Activated T-cell treated with anti-CD3 and anti-CD28 coated beads for 24 hours (primary cell): ENCODE measurements at regions not wholly inside any gene's neighbourhood (a gene's known extent, or its start where the extent isn't known, plus 50 kb on each side); places are given as distances from the start of the nearest gene placed in this dataset.
A peak's percentile ranks its signal among the peaks of the same experiment; 100 is the strongest.
"Not testable (repeated sequence)": the region's sequence is repeated elsewhere in the genome, so short reads cannot be mapped to it uniquely, and the experiment has no call there.

ENCODE experiments used
- DNase-seq: peaks from one replicate; pipeline ENCODE4 v3.0.0-alpha.2; 2020; ENCODE audit warnings: low read depth

DNA sequence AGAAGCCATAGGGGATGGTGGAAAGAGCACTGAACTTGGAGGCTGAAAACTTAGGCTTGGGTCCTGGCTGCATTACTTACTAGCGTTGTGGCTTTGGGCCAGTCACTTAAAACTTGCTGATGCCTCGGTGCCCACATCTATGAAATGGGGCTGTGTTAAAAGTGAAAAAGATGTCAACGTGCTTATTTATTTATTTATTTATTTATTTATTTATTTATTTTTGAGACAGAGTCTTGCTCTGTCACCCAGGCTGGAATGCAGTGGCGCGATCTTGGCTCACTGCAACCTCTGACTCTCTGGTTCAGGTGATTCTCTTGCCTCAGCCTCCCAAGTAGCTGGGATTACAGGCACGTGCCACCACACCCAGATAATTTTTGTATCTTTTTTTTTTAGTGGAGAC is 94.3 kb downstream of the MRM1 start:
- not testable (repeated sequence) for DNase-seq

DNA sequence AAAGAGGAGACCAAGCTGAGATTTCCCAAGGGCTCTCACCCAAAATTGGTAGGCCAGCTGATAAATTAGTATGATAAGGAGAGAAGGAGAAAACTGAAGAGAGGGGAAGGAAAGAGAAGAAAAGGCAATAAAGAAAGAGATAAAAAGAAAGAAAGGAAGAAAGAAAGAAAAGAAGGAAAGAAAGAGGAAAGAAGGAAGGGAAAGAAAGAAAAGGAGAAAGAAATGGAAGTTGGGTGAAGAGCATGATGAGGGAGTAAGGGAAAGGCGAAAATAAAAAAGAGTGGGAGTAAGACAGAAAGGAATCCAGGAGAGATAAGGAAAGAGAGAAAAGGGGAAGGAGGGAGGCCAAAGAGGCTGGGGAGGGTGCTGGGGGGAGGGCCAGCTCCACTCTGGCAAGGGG is 95.4 kb downstream of the MRM1 start:
- no peak for DNase-seq

DNA sequence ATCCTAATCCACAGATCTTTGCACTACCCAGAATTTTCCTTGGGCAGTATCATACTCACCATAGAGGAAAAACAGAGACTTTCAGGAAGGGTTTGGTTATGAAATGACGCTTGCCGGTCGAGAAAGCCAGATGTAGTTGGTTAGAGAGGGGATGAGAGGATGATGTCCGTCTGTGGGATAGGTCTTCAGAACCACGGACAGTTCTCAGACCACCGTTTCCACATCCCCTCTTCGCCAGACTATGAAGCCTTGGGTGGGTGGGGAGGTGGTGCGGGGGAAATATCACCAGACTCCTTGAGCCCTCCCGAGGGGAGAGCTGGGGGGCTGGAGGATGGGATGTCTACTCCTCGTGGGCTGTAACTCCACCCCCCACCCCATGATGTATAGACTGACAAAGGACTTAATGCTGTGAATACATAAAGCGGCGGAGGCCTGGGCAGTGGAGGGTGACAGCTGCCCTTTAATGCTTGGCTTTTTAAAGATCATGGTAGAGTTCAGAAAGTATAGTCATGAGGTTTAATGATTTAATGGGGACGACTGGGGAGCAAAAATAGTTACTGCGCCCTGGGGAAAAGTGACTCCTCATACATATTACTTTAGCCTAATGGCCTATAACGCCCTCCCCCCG is 96.6 kb downstream of the MRM1 start:
- no peak for DNase-seq

DNA sequence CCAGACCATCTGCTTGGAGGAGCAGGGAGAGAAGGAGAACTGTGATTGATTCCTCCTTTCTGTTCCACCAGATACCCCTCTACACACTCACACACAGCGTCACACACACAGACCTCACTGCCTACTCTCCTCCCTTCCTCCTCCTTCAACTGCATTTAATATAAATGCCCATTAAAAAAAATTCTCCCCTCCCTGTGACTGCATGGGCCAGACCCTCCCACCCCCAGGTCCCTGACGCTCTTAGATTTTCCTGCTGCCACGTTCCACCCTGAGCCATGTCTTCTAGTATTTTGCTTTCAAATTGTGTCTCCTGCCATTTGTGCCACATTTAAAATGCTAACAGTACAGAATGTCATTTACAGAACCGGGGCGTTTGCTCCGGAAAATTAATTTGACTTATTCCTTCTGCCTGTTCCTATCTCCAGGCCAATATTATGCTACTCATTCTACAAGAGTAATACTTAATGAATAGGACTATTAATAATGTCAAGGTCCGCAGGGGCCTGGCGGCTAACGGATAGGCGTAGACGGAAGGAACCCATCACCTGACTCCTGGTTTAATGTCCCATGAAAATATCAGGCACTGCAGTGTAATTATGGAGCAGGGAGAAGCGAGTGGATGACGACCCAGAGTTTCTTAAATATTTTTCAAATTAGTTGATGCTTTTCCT is 100.2 kb downstream of the MRM1 start:
- no peak for DNase-seq

DNA sequence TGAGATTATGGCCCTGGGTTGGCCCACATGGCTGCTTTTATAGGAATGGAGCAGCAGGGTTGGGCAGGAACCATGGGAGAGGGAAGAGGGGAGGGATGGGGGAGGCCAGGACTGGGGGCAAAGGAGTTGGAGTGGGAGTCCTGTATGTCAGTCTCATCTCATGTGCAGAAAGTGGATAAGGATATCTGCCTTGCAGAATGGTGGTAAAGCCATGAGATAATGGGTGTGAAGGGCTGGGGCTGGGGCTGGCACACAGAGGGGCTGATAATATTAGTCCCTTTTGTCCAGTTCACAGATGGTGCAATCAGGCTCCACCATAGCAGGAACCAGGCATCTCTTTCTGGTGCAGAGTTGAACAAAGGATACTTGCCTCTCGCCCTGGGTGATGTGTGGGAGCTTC is 101.3 kb downstream of the MRM1 start:
- DNase-seq = no peak

DNA sequence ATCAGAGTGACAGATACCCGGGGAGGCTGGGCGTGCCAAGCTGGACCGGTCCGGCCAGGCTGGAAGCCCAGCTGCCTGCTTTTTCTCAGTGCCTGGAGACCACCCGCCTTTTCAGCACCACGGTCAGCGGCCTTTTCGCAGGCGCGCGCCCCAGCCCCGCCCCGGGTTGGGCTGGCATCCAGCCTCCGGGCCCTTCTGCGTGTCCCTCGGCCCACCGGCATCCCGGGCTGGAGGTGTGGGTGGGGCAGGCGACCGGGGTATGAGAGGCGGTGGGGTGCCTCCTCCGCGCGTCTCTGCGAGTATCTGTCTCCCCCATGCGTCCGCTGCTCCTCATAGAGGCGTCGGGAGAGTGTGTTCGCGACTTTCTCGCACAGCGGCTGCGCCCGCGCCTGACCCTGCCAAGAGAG is 102.5 kb downstream of the MRM1 start:
- DNase-seq = peak; percentile 35

DNA sequence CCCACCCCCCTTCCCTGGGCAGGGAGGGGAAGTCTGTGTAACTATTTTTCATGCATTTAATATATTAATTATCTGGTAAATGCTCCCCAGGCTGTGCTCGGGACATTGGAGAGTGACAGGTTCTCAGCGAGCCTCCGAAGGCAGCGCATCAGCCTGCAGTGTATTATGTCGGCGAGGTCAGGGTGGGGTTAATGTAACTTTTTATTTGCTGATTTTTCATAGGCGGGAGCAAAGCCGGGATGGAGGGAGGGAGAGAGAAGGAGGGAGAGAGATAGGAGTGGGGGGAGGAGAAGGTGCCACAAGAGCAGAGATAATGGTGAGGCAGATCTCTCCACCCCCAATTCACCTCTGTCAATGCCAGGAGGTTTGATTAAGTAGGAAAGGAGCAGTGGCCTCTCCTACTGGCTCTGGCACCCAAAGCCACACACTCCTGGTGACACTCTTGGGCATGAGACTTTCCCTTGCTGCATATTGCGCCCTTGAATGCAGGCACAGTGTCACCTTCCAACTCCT is 104.0 kb downstream of the MRM1 start:
- no peak for DNase-seq

DNA sequence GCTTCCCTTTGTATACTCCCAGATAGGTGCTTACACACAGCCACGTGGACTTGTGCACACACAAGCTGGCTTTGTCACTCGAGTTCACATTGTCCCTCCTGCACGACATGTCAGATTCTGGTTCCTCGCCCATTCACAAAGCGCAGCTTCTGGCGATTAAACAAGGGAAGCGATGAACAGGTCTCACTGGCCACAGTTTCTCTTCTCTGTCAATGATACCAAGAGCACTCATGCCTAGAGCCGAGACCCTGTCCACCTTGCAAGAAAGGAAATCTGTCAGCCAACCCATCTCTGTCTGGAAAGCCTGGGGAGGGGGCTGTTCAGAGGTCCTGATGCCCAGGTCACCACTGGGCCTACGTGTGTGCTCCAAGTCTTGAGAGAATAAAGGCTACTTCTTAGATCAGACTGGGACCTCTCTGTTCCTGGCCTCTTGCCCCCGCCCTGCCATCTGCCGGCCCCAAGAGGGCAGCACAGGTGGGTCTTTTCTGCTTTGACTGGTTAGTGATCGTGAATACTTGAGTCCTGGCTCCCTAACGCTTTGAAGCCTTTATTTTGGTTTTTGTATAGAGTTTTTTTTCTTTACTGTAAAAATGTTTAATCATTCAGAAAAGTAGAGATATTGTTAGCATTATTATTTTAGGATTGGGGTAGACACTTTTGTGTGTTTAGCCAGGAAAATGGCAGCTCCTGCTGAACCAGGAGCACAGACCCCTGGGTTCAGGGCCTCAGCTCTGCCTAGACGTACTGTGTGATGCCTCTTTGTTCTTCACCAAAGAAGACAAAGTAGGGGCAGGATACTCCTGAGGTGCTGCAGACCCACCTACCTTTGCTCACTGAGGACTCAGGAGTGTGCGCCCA is 104.7 kb downstream of the MRM1 start:
- DNase-seq = peak; percentile 41

DNA sequence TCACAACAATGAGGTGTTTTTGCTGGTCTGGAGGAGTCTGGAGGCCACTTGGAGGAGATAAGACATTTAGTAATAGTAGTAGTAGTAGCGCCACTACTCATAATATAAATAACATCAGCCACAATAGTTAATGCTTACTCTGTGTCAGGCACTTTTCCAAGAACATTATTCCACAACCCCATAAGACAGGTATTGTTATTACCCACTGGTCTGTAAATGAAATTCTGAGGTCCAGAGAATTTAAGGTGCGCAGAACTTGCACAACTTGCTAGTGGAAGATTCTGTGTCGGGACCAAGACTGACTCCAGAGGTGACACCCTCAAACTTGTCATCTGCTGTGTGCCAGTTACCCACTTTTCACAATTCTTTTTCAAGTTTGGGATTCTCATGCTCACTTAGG is 106.5 kb downstream of the MRM1 start:
- DNase-seq = no peak

DNA sequence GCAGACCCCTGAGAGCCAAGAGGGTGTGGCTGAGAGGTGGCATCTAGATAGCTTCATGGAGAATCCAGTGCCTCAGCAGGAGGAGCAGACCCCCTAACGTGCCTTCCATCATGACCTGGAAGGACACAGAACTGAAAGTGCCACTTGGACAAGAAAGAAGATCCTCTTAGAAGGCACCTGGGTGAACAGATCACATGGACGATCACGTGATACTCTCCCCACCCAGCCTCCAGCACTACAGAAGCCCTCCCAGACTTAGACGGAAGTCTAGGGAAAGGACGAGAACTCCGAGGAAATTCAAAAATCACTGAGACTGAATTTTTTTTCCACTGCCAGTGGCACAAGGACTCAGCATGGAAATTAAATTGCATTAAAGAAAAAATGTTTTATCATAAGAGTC is 113.4 kb downstream of the MRM1 start:
- no peak for DNase-seq

DNA sequence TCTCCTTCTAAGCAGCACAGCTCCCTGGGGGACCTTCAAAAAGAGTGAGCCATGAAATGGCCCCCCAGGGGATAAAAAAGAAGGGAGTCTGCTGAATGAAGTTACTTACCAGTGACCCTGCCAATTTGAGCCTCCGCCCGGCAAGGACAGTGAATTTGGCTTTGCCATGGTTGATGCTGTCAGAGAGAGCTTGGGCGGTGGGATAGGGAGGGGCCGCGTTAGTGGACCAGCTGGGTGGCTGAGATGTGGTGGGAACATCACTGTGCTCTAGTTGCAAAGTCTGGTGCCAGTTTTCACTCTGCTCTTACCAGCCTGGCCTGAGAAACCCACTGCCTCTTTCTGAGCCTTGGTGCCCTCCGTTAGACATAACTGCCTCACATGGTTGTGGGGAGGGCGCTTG is 114.6 kb downstream of the MRM1 start:
- DNase-seq = no peak

DNA sequence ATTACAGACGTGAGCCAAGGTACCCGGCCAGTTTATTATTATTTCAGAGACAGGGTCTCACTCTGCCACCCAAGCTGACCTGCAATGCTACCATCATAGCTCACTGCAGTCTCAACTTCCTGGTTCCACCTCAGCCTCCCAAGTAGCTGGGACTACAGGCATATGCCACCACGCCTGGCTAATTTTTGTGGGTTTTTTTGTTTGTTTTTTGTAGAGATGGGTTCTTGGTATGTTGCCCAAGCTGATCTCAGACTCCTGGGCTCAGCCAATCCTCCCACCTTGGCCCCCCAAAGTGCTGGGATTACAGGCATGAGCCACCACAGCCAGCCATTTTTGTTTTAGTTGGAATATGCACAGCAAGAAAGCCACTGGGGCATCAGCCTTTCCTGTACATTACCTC is 115.7 kb downstream of the MRM1 start:
- no peak for DNase-seq

DNA sequence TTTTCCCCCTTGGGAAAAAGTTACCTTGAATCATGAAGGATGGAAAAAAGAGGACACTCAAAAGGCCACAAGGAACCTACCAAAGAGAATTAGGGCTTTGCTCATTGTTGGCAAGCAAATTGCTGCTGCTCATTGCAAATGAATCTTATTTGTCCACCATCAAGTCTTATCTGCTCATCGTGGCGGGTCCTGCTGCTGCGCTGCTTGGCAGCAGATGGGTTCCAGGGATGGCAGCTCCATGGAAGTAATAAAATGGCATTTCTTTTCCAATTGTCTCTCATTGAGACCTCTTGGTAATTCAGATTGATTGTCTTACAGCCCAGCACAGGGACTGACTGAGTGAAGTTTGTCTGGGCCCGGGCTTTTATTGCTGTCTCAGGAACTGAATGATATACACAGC is 118.7 kb downstream of the MRM1 start:
- DNase-seq = no peak

DNA sequence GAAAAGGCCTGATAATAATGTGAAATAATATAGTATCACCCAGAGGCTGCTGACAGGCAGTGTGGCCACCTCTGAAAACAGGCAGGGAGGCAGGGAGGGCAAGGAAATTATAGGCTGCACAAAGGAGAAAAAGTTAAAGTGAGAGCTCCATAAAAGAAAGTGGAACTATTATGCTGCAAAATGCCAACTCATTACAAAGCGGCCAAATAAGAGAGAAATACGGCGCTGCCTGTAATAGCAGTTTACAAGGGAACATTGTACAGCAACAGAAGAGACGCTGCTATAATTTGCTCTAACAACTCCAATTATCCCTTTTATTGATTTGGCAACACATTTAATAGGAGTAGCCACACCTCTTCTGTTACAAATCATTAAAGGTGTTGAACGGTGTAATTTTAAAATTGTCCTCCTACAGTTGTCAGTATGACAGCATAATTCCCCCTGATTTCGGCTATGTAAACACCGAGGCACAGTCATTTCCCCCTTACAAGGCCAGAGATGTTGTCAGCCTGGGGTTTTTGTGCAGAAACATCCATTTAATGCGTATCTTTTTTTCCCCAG is 120.3 kb downstream of the MRM1 start:
- DNase-seq = no peak

DNA sequence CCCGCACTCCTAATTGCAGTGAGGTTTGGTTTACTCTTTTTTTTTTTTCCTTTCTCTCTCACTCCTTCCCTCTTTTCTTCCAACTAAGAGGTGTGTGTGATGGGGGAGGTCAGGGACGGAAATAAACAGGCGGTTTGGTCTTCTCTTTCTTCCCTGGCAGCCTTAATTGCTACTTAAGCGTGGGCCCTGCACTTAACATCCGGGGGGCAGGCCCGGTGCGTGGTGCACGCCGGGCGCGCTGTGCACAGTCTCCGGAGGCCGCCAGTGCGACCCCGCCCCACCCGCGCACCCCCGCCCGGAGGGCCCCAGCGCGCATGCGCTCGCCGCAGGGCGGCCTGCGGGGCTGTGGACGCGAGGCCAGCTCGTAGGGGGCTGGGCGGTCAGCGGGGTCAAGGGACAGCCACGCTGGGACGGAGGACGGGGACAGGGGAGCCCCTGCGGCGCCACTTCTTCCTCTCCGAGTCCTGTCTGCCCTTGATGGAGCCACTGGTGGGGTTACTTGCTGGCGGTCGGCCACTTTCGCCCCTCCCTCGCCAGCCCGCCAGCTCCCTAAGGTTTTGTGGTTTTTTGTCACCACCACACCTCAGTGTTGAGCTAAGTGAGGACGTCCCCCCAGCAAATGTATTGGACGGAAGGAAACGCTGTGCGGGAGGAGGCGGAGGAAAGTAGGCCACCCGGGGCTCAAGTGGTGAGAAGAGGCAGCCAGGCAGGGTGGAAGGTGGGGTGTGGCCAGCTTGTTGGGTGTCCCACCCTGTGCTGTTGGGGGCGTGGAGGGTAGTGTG is 120.9 kb downstream of the MRM1 start:
- DNase-seq = peak; percentile 77

DNA sequence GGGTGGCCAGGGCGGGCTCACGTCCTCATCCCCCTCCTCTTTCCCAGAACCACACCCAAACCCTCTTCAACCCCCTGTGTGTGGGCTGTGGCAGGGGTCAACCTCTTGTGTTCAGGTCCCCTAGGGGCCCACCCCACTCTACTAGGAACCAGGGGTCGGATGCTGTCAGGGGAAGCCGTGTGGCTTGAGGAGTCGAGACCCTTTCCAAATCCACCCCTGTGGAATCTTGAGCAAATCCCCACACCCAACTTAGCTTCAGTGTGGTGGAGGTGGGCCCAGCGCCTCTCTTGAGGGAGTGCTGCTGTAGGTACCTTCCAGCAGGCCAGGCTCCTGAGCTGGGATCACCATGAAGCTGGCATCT is 121.5 kb downstream of the MRM1 start:
- DNase-seq = no peak

DNA sequence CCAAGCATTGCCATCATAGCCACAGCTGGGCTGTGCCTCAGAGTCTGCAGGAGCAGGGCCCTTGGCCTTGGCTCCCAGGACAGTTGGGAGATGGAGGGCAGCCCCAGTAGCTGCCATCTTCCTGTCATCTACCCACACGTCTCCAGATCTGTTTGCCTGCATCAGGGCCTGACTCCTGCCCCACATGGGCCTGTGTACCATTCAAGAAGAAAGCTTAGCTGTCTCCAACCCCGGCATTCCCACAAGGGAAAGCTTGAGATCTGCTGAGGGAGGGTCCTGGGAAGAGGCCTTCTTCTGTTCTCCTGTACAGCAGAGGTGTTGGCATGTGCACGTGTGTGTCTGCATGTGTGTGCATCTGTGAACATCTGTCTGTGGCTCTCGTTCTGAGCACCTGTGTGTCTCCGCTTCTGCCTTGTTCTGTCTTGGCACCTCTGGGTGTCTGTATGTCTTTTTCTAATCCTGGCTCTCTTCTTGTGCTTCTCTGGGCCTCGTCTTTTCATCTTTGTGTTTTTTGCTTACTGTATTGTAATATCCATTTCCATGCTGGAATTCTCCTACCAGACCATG is 122.2 kb downstream of the MRM1 start:
- DNase-seq = no peak

DNA sequence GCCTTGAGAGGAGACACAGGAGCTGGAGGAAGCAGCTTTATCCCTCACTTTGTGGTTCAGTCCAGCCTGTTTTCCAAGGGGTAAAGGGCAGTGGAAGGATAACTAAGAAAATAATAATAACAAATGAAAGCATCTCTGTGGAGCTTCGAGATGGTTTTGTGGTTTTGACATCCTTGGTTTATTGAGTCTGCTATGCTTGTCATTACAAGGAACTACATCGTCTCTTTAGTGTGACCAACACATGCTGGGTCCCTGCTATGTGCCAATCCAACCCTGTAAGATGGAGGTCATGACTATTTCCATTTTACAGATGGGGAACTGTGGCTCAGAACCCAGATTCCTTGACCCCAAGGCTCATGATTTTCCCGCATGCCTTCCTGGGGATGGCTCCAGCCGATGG is 124.8 kb downstream of the MRM1 start:
- DNase-seq = no peak

DNA sequence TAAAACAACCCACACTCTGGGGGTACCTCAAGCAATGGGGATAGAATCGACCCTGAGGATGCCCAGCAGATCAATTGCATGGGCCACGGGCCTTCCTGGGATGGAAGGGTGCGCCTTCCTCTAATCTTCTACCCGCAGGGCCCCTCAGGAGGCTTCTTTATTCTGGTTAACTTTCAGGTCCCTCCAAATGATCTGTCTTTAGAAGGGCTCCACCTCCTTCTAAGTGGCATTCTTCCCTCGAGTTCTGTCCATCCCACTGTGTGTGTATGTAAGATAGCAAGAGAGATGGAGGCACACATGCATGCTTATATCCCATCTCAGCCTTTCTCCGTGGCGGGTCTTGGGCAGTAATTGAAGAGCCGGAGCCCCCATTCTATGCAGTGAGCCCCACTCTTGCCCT is 125.7 kb downstream of the MRM1 start:
- no peak for DNase-seq

DNA sequence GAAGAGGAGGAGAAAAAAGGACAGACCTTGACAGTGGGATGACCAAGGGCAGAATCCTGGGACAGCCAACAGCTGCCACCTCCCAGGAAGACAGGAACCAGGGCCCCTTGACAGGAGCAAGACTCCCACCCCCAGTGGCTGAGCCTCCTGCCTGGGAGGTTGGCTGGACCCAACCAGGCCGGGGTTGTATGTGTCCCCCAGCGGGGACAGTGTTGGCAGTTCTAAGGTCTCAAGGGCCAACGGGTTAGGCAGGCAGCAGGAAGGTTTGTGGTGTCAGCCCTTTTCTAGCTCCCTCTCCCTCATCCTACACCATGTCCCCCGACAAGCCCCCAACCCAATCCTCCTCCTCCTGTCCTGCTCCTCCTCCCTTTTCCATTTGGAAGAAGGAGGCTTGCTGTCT is 126.2 kb downstream of the MRM1 start:
- DNase-seq = no peak
